GM19351 (cell line): ENCODE measurements at regions not wholly inside any gene's neighbourhood (a gene's known extent, or its start where the extent isn't known, plus 50 kb on each side); places are given as distances from the start of the nearest gene placed in this dataset.

Experiments used
- ATAC-seq: cut with Tn5 transposase; IDR thresholded peaks from one replicate; pipeline ENCODE4 v1.9.1; 2021; ENCODE audit warnings: mild to moderate bottlenecking, moderate library complexity; ENCODE audit not compliant: unreplicated experiment

DNA sequence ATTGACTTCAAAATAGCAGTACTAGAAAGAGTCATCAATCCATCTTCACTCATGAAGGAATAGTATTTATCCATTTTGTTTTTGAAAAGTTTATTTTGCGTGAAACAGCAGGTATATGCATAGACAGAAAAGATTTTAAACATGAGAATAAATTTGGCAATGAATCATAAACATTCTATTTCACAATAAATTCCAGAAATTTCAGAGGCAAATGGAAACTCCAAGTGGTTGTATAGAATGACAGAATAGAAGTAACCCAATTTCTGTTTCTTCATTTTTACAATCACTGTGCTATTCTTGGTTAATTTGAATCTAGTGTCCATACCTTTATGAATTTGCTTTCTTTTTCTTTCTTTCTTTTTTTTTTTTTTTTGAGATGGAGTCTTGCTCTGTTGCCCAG lies 173.0 kb upstream of the ECI2 start:
- ATAC-seq: no peak

DNA sequence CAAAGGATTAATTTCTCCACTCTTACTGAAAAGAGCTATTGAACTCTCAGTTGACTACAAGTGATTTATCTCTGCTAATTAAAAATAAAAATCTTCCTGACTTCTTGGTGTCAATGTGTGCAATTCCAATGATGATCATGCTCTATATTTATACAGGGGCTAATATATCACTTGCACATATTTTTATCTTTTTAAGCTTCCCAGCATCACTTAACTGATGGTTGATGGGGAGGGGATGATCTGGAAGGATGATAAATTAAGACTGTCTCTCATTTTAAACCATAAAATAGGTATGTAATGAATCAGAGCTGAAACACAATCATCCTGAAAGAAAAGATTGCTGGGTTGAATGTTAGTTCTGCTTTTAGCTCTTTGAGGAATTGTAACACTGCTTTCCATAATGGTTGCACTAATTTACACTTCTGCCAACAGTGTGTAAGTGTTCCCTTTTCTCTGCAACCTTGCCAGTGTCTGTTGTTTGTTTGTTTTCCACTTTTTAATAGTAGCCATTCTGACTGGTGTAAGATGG lies 169.6 kb upstream of the ECI2 start:
- ATAC-seq: no peak

DNA sequence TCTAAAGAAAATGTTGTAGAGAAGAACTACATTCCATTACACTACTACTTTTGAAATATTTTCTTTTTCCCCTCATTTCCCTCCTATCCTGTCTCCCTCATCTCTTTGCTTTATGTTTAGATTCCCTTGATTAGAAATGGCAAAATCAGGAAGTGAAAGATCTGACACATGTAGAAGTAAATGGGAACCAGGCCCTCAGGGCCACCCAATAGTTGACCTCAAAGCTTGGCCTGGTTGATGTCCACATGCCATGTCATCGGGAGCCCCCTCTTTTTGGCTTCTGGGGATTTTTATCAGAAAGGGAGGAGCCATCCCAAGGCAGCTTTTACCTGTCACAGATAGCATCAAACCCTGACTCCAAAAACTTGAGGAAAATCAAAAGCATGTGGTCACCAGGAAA lies 168.3 kb upstream of the ECI2 start:
- no peak for ATAC-seq

DNA sequence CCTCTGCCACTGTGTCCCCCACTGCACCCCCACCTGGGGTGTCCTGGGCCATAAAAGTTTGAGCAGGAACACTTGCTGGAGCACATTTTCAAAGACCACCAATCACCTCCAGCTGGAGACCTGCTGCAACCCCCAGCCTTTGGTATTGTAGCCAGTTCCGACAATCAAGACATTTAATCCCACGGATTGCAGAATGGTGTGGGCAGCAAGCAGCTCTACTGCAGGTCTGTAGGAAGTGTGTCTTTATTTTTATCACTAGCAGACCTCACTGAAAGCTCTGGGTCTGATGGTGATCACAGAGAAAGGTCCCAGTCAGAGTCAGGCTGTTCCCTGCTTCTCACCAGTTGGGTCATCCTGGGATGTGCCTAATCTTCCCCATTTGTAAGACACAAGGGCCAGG lies 167.1 kb upstream of the ECI2 start:
- ATAC-seq: no peak

DNA sequence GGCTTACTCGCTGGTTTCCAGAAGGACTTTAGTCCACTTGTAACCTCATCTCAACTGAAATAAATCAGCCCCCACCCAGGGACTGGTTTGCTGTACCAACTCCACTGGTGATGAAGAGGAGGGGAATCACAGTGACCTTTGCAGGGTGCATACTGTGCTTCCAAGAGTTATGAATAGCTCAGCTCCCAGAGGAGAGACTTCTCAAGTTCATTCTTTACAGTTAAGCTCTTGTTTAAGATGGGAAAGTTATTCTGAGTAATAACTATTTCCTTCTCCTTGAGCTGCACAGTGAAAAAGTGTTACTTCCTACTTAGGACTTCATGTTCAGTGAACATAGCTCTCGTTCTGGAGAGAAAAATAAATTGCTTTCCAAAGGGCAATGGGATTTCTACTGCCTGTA lies 166.5 kb upstream of the ECI2 start:
- ATAC-seq: no peak

DNA sequence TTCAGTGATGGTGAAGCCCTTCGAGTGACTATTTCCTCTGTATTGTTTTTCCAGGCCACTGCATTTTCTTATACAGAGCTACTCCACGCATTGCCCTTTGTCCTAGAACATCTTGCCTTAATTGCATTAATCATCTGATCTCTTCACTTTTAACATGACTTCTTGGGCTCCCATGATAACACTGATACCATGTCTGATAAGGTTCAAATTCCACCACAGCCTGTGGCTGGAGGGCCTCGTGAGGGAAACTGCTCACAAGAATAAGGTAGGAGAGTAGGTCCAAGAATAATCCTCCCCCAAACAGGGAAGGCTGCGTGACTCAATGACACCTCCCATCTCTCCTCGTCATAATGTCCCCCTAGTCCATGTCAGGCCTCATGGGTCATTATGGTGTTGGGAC lies 165.5 kb upstream of the ECI2 start:
- ATAC-seq: no peak

DNA sequence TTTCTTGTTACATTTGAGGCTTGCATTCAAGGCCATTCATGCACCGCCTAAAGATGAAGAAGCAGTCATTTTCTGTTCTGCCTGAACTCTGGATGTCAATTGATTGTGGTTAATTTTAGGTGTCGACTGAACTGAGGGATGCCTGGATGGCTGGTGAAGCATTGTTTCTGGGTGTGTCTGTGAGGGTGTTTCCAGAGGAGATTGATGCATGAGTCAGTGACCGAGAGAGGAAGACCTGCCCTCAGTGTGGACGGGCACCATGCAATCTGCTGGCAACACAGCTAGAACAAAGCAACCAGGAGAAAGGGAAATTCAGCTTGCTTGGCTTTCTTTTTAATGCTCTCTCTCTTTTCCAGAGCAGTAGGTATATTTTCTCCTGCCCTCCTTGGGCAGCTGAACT lies 164.1 kb upstream of the ECI2 start:
- ATAC-seq: no peak

DNA sequence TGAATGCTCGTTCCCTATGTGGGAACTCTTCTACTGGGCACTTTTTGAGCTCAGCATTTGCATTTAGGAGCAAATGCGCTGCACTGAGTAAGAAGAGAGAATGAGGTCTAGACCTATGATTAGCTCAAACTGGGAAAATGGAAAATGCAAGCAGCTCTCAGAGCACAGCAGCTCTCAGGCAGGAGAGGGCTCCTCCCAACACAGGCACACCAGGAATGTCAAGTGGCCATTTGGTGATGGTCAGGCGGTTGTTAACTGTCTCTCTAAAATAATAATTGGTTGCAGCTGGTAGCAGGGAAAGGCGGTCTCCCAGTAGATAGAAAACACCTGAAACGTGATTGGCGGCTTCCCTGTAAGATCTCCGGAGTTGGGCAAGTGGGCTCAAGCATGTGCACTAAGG lies 162.0 kb upstream of the ECI2 start:
- no peak for ATAC-seq

DNA sequence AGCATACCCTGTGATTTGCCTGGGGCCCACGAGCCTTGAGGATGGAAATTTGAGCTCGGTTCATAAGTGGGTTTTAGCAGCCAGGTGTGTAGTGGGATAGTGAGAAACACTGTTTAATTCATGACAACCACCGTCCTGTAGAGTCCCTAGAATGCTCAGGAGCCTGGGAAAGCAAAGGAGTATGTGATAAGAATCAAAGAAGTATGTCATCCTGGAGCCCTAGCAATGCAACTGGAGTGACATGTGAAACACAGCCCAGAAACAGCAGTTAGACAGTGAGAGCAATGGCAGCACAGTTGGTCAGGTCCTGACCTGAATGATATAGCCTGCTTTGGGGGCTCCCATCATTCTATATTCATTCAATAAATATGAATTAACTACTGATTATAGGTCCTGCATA lies 161.2 kb upstream of the ECI2 start:
- ATAC-seq: no peak

DNA sequence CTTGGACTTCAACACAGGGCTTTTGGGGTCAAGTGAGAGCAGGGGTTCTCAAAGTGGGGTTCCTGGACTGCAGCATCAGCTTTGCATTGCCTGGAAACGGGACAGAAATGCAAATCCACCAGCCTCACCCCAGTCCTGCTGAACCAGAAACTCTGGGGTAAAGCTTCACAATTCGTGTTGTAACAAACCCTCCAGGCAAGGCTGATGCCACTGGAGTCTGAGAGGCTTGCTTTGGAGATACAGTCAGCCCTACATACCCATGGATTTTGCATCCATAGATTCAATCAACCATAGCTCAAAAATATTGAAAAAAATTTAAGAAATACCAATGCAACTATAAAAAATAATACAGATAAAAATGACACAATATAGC lies 160.4 kb upstream of the ECI2 start:
- ATAC-seq: no peak

DNA sequence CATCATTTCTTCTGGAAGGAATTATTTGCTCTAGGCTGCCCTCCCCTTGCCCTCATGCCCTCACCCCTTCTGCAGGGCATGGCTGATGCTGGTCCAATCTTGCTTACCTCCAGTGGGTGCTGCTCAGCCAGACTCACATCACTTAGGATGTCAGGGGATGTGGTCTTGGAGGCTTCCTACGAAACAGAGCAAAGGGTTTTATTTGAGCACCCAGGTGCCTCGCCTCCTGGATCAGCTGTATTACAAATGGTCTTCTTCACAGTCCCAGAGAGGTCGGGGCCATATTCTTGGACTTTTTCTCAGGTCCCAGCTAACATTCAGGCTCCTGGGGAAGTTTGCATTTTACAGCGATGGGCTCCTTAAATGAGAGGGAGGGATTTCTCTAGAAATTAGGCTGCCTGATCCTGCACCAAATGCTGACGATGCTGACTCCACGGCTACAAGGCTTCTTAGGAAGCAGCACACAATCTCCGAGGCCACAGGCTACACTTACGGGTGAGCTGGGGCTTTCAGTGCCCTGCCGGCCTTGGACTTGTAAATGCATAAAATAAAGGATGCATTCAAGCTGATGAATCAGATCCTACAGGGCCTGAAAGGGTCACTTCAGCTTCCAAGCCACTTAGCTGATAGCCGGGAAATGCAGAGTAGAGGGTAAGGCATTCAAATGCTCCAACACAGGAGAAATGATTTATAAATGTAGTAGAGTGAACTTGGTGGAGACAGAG lies 159.8 kb upstream of the ECI2 start:
- ATAC-seq: no peak

DNA sequence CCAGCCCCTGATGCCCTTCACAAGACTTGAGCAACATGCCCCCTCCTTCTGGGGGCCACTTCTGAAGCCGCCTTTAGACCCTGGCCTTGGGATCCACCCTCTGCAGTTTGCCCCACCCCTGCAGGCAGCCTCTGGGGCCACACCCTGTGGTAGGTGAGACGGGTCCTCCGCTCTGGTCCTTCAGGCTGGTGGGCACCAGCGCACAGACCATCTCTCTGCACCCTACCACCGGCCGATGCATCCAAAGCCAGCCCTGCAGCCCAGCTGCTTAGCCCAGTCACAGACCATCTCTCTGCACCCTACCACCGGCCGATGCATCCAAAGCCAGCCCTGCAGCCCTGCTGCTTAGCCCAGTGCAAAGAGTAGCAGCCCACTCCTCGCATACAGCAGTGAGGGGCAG lies 159.3 kb upstream of the ECI2 start:
- no peak for ATAC-seq

DNA sequence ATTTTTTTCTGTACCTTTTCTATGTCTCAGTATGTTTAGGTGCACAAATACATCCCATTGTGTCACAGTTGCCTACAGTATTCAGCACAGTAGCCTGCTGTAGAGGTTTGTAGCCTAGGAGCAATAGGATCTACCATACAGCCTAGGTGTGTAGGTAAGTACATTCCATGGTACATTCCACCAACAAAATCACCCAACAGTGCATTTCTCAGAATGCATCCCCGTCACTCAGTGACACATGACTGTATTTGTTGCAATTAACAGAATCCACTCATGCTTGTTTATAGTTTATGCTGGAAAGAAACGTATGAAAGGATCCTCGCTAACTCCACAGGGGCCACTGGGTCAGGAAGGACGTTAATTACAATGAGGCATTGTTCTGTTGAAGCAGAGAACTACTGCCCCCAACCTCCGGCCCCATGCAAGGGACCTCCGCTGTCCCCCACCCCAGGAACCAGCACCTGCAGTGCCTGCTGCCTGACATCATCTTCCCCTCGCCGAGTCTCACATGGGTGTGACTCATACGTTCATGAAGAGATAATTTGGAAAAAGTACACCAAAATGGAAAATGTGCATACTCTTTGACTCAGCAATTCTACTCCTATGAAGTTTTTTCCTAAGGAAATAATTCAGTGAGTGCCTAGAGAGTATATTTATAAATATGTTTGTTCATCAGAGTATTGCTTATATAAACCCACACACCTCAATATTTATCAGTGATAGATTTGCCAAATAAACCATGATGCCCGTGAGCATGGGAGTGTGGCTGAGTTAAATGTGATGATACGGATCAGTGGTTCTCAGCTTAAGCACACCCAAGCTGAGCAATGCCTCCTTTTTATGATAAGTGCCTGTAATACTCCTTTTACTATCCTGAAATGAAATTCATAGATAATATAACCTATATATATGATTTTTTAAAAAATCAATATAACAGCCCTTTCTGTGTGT lies 156.4 kb upstream of the ECI2 start:
- ATAC-seq: no peak

DNA sequence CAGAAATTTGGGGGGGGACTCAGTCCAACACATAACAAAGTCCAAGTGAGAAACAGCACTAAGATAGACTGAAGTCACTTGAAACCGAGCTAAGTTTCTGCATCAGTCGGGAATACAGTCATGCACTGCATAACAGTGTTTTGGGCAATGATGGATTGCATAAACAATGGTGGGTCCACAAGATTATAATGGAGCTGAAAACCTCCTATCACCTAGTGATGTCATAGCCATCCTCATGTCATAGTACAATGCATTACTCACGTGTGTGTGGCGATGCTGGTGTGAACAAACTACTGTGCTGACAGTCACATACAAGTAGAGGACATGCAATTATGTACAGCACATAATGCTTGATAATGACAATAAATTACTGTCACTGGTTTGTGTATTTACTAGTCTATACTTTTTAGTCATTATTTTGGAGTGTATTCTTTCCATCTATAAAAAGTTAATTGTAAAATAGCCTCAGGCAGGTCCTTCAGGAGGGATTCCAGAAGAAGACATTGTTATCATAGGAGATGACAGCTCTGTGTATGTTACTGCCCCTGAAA lies 154.5 kb upstream of the ECI2 start:
- no peak for ATAC-seq

DNA sequence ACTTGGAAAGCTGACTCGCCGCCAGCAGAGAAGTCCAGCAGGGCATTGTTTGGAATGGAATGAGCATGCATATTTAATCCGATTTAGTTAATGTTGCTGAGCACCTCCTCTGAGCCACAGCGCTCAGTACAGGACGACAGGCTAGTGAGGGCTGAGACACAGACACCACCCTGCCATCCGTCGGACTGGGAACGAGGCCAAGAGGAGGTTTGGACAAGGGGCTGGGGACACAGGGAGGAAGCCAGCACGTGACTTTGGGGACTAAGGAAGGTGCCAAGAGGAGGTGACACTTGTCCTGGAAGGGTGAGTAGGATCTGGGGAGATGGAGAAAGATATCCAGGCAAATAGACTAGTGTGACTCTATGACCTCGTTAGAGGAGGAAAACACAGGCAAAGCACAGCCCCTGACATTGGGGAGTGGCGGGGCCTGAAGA lies 152.5 kb upstream of the ECI2 start:
- no peak for ATAC-seq

DNA sequence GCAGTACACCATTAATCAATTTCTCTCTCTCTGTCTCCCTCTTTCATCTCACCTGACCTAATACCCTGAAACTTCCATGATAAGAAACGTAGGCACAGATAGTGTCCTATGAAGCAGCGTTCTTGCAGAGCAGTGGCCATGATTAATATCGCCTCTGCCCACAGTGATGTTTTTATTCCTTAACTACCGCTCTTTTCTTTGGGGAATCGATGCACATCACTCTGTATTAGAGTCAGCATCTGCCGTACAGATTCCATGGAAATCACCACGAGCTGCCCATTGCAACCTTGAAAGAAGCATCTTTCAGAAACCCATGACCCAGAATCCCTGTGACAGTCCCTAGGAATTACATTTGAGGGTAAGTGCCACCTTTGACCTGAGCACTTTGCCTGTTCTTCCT lies 152.0 kb upstream of the ECI2 start:
- ATAC-seq: no peak

DNA sequence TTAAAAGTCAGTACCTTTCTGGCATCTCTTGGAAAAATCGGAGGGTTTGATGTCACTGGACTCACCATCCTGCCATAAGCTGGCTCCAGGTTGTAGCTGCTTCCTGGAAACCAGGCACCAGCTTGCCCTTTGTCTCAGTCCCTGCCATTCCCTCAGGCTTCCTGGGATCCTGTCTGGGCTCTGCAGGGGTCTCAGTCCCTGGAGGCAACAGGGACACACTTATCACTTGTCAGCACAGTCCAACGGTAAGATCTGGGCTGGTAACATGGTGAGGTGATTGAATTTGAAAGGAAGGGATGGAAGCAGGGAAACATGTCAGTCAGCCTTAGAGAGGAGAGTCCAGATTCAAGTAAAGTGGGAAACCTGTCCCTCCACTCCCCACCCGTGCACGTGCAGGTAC lies 147.6 kb upstream of the ECI2 start:
- ATAC-seq: no peak

DNA sequence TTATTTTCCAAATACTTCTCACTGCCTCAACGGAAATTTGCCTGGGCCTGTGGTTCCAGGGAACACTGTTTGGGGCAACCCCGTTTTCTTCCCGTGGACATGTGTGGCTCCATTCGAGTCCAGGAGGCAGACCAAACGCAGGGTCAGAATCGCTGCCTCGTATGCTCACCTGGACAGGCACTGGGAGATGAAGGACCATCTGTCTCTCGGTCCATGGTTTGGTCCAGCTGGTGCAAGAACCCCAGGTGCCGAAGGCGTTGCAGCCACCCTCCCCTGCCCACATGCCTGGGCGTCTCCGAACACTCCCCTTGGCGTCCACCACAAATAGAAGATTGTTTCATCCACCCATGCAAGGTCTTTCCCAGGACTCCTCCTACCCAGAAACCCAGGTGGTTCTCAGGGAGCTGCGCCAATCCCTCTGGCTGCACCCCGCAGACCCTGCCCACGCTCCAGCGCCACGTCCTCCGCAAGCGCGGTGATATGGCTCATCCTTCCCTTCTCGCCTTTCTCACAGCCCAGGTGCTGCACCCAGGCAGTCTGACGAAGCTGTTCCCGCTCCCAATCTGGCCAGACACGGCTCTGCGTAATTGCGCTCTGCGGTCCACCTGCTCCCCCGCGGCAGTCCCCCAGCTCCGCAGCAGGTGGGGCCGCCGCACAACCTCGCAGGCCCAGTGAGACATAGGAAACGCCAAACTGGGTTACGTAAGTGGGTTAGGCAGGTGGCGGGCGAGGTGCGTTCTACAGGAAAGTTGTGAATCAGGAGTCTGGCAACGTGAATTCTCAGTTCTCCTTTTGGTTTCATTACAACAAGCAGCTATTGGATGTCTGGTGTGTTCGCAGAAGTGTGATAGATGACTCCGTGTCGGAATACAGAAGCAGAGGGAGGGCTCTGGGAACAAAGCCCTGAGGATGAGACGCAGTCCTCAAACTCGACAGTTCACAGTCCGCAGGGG lies 146.2 kb upstream of the ECI2 start:
- ATAC-seq: peak; percentile 91

DNA sequence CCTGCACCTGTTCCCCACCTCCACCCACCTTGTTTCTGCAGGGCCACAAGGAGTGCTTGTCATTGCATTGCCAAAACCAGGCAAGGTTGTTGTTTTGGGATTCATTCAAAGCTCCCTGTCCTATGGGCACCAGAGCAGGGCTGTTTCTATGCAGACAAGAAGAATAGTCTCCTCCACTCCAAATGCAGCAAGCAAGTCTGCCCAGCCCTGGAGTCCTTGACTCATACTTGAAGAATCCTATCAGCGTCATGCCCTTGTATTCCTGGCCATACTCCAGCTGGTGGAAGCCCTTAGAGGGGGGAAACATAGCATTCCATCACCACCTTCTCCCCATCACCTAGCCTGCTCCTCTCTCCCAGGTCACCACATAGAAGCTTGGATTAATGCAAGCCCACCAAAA lies 145.3 kb upstream of the ECI2 start:
- no peak for ATAC-seq

DNA sequence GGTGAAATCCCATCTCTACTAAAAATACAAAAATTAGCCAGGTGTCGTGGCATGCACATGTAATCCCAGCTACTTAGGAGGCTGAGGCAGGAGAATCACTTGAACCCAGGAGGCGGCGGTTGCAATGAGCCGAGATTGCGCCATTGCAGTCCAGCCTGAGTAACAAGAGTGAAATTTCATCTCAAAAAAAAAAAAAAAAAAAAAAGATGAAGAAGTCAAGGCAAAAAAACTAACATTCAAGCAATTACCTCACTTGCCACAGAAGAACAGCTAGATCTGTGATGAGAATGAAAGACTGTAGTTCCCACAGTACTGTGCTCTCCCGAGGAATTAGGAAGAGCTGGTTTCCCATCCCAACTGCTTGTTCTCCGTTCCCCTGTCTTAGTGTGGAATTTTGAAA lies 144.7 kb upstream of the ECI2 start:
- no peak for ATAC-seq
